OCI-LY1 (cell line): ENCODE measurements at regions not wholly inside any gene's neighbourhood (a gene's known extent, or its start where the extent isn't known, plus 50 kb on each side); places are given as distances from the start of the nearest gene placed in this dataset.

Experiments used
- CTCF ChIP-seq: fragments of 200-600 bp; sonication (generic), shearing (Covaris generic); IDR thresholded peaks from 2 replicates; pipeline ENCODE4 v1.5.1; 2017; ENCODE audit warnings: mild to moderate bottlenecking, antibody characterized with exemption, low read length, moderate library complexity, mixed read lengths
- EZH2 ChIP-seq: fragments of 200-600 bp; sonication (generic), shearing (Covaris generic); IDR thresholded peaks from 2 replicates; pipeline ENCODE4 v1.8.0; 2017; ENCODE audit warnings: borderline replicate concordance, mixed run types, mild to moderate bottlenecking, antibody characterized with exemption, low read length, moderate library complexity, mixed read lengths

- TF ChIP-seq CTCF (no peak), EZH2 (no peak)
These were observed 179.9 kb upstream of the ANKRD28 start for GRCh38 chr3:15977598-15978232.
